Activated CD4-positive, CD25-positive, alpha-beta regulatory T cell treated with anti-CD3 and anti-CD28 coated beads, Interleukin-2, amount 50 U/mL, for 24 hours (primary cell): ENCODE measurements at regions not wholly inside any gene's neighbourhood (a gene's known extent, or its start where the extent isn't known, plus 50 kb on each side); places are given as distances from the start of the nearest gene placed in this dataset.
A peak's percentile ranks its signal among the peaks of the same experiment; 100 is the strongest.

Experiments
- ATAC-seq, 2 donors: fragments of 150-1000 bp; cut with Tn5 transposase; one replicate each; pipeline ENCODE4 v1.10.0; 2021; ENCODE audit warnings: mild to moderate bottlenecking in 1 of 2, moderate library complexity in 1 of 2

GRCh38 chr18:73918816-73919215 is 228.8 kb downstream of the FBXO15 start:
- no peak for ATAC-seq

GRCh38 chr18:73917046-73917445 is 230.6 kb downstream of the FBXO15 start:
- ATAC-seq, result no peak

GRCh38 chr18:73913505-73913904 is 234.1 kb downstream of the FBXO15 start:
- no peak for ATAC-seq

- no peak for ATAC-seq
Measured at GRCh38 chr18:73908323-73908722, 239.3 kb downstream of the FBXO15 start.

DNA sequence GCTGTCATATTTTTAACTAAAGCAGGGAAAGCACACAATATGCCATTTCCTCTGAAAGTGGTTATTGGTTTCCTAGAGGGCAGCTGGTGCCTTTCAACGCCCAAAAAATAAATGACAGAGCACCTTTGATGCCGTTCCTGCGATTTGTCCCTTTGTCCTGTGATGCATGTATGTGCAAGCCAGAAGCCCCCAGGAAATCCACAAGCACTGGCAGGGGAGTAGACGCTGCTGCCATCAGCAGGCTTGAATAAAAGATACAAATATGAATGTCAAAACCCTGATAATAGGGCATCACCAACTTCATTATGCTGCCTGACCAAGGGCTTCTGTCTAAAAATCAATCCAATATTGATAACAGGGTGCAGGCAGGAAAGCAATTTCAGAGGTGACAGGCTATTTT is 246.1 kb downstream of the FBXO15 start:
- no peak for ATAC-seq

GRCh38 chr18:73901151-73901550 is 246.5 kb downstream of the FBXO15 start:
- no peak for ATAC-seq

DNA sequence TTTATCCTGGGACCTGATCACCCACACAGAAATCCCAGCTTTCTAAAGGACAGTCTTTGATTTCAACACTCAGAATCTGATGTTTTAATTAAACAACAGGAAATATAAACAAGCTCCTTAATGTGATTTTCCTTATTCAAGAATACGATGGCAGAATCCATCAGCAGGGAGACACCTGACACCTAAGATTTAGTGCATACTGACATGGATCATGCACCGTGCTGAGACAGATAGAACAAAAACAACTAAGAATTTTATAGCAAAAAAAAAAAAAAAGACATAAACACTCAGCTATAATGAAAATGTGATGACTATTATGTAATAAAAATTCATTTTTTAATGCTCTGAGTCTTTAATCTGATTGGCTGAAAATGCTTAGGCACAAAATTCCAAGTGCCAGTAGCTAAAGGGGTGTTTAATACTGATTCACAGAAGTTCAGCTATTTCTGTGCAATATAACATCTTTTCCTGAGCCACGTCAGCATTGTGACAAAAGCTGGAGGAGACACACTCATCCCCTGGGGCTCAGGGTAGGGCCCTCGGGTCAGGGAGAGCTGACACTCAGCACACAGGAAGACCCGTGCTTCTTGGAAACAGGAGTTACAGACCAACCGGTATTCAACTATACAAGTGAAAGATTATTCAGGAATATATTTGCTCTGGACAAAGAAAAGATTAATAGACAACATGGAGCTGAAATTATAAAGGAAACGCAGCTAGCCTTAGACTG is 247.4 kb downstream of the FBXO15 start:
- ATAC-seq, result no peak

DNA sequence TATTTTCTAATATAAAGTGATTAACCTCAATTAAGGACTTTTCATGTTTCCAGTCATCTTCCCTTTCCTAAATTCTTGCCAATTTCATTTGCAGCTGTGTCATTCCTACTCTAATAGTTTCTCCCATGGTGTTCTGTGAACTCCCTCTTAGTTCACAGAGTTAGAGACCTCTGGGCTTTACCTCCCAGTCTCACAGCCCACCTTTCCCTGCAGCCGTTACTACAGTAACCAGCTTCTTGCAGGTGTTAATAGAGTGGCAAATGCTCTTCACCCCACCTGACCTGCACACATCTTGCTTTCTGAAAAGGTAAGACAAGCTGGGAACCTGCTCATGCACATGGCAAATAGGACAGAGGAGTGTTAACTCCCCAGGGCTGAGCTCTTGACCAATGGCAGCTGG is 250.1 kb downstream of the FBXO15 start:
- no peak for ATAC-seq

GRCh38 chr18:73896685-73897084 is 250.9 kb downstream of the FBXO15 start:
- no peak for ATAC-seq

DNA sequence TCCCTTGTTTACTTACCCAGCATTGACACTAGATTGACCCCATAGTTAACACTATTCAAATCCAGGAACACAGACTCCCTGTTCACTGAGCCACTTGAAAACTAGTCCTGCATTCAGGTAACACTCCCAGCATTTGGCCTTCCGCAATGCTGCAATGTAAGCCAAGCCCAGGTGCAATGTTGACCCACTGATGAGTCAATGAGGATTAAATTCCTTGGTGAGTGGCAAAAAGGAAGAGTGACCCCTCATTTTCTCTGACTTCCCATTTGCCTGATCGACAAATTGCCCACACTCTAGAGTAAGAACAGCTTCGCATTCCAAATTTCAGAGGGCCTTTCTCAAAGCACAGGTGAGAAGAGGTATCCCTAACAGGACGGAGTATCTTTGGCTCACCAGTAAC is 251.9 kb downstream of the FBXO15 start:
- no peak for ATAC-seq

GRCh38 chr18:73893880-73894279 is 253.8 kb downstream of the FBXO15 start:
- ATAC-seq, result peak in 1 of 2 donors; percentile 40

DNA sequence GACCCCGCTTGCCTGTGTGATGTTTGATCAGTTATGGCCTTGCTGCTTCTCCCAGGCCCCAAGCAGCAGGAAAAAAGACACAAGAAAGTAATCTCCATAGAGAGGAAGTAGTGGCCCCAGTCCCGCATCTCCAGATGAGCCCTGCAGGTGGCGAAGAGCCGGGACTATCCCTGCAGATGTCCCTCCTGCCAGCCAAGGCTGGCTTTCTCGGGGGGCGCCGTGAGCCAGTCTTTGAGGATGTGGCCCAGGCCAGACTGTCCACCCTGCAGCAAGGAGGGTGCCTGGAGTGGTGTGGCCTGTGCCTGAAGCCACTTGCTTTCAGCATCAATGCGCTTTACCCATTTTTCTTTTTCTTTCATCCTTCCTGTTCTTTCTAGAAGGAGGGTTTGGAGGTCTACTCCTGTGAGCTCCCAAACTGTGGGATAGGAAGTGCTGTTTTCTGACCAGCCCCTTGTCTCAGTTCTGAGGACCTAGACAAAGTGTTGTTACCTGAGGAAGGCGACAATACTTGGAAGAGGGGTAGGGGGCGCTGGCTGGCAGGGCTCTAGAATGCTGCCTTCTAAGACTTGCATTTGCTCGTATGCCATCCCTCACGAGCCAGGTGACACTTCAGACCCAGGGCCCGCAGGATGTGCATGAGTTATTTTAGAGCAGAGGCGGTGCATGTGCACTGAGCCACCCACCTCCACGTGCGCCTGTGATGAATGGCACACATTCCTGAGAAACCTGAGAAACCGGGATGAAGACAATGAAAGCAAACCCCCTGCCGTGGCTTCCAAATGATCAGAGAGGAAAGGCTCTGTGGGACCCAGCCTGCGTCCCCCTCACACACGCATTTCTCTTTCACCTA is 255.8 kb downstream of the FBXO15 start:
- ATAC-seq, result no peak

- ATAC-seq, result no peak
Measured at GRCh38 chr18:73888565-73888964, 259.1 kb downstream of the FBXO15 start.

DNA sequence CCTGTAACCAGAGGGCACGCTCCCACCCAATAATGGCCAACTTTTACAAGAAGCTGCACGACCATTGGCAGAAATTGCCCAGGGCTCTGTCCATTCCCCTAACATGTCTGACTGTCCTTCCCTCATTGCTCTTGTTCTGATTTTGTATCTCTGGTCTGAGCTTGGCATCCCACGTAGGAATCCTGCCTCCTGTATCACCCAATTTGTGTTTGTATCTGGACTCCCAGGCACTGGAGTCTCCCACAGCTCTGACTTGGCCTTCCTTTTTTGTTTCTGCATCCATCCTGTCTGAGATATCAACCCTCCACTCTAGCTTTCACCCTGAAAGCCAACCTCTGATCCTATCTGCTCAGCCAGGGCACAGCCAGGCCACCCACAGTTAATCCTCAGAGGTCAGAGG is 259.8 kb downstream of the FBXO15 start:
- no peak for ATAC-seq

- no peak for ATAC-seq
Measured at GRCh38 chr18:73884868-73885267, 262.8 kb downstream of the FBXO15 start.

- ATAC-seq, result no peak
Measured at GRCh38 chr18:73881396-73881917, 266.2 kb downstream of the FBXO15 start.

GRCh38 chr18:73880387-73880786 is 267.2 kb downstream of the FBXO15 start:
- no peak for ATAC-seq

GRCh38 chr18:73879766-73880165 is 267.9 kb downstream of the FBXO15 start:
- ATAC-seq, result no peak

GRCh38 chr18:73879328-73879727 is 268.3 kb downstream of the FBXO15 start:
- ATAC-seq, result no peak

DNA sequence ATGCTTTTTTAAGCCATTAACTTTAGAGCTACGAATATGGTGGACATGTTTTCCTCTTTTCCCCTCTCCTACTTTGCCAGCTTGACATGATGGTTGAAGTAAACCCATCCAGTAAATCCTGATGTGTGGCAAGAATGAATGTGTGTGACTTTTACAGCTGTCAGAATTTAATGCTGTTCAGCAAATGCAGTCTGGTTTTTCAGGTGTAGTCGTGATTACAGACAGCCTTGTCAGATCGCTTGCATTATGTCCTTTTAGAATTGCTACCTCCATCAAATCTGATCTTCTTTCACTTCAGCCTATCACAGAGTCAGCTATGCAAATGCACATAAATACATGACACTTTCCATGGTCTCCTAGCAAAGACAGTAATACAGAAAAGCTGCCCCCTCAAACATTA is 278.5 kb downstream of the FBXO15 start:
- no peak for ATAC-seq

DNA sequence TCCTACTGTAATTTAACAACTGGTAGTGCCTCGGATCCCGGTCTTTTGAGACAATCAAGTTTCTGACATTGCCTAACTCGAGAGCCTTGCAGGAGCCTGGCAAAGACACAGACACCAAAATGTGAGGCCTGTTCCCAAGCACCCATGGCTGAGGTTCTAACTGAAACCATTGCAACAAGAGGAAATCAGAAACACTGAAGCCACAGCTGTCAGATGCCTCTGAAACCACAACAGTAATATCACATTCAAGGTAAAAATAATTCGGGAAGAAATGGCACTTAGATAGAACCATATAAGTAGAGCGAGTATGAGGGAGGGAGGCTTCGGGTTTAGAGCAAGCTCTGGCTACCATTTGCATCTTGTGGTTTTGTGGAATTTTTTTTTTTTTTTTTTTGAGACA is 285.9 kb downstream of the FBXO15 start:
- no peak for ATAC-seq

DNA sequence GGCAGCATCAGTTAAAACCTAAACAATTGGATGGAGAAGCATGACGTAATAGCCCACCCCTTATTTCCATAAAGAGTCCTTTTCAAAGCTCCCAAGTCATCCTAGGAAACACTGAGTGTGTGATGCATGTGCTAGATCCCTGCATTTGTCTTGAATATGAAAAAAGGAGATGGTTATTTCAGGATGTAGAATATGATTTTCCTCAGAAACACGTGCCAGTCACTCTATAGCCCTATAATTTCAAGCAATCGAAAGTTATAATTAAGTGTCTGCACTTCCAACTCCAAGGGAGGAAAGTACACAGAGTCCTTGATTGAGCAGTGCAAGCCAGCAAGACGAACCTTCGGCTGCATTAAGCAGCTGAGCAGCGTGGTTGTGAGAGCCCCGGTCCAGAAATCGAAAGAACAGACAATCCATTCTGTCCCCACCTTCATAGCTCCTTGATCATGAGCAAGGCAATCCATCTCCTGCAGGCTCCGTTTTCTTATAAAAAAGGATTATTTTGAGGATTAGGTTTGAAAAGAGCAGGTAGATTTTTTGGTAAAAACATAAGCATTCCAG is 287.7 kb downstream of the FBXO15 start:
- no peak for ATAC-seq

GRCh38 chr18:73852789-73853549 is 294.7 kb downstream of the FBXO15 start:
- ATAC-seq, result no peak
